AG04450 (cell line): ENCODE measurements at regions not wholly inside any gene's neighbourhood (a gene's known extent, or its start where the extent isn't known, plus 50 kb on each side); places are given as distances from the start of the nearest gene placed in this dataset.

Source experiments
- CTCF ChIA-PET: fragments of 300-600, 350-600 bp; formaldehyde crosslinking; extraction: SDS; loops from one replicate; lab custom pipeline; 2022; ENCODE audit warnings: antibody characterized with exemption, inconsistent platforms; lab: Charles Lee
- POLR2A ChIA-PET: fragments of 350-600 bp; formaldehyde crosslinking; extraction: SDS; loops from one replicate; lab custom pipeline; 2021; ENCODE audit warnings: antibody characterized with exemption, inconsistent platforms; lab: Yijun Ruan, JAX
- DNase-seq: peaks from one replicate; pipeline ENCODE4 v3.0.0-alpha.2; 2011; ENCODE audit warnings: low read depth, low spot score
- H3K27ac ChIP-seq: one replicate; pipeline ENCODE4 v1.5.1; 2012; ENCODE audit warnings: low read depth, low read length, control low read depth
- H3K27me3 ChIP-seq: one replicate; pipeline ENCODE4 v1.6.0; 2012; ENCODE audit warnings: low read length; ENCODE audit not compliant: control insufficient read depth, insufficient read depth
- H3K4me3 ChIP-seq: 2 replicates; pipeline ENCODE4 v1.5.1; 2011; ENCODE audit warnings: mild to moderate bottlenecking, low read depth, low read length, control low read depth
- H3K9me3 ChIP-seq: 2 replicates; pipeline ENCODE4 v1.5.1; 2012; ENCODE audit warnings: low read length; ENCODE audit not compliant: control insufficient read depth, insufficient read depth
- CTCF ChIP-seq: IDR thresholded peaks from 2 replicates; pipeline ENCODE4 v1.5.1; 2011; ENCODE audit warnings: low read depth, low read length, control low read depth, inconsistent platforms

DNA sequence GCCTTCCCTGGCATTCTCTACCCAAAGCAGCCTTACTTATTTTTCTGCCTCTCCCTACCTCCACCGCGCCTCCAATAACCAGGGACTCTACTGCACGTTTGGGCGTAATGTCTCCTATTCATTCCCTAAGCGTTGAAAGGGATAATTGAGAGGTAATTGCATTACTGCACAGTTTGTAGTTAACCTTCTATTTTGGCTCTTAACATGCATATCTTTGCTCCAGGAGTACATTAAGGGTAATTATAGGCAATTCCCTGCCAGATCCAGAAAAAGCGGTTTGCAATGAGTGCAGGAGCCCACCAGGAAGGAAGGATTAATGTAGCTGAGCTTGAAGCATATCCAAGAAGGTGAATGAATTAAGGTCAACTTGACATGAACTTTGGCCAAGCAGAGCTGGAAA is 558.4 kb downstream of the TYW1 start:
- Histone ChIP-seq H3K9me3 (peaks cover 27% of the 10 kb centered on the region), H3K4me3 (no peak overlapping the region), H3K27me3 (no peaks in the 10 kb centered on the region), H3K27ac (no peak overlapping the region)
- DNase-seq = no peak
- no peak for TF ChIP-seq CTCF
- POLR2A ChIA-PET = no interaction called here
- CTCF ChIA-PET = no interaction called here

DNA sequence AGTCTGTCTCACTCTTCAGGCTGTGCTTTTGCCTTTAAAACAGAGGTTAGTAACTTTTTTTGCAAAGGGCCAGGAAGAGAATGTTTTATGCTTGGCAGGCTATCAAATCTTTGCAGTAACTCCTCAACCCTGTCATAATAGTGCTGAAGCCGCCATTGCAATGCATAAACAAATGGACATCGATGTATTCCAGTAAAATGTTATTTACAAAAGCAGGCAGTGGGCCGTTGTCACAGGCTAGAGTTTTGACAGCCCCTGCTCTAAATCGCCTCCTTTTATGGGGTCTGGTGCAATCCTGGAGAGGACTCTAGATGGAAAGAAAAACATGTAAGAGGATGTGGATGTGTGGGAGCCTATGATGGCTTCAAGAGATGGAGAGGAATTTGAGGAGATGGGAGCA is 568.3 kb downstream of the TYW1 start:
- Histone ChIP-seq H3K27ac (no peak overlapping the region), H3K4me3 (no peak overlapping the region), H3K9me3 (peaks cover 28% of the 10 kb centered on the region), H3K27me3 (no peaks in the 10 kb centered on the region)
- CTCF ChIA-PET = no interaction called here
- no peak for DNase-seq
- no peak for TF ChIP-seq CTCF
- POLR2A ChIA-PET = no interaction called here

DNA sequence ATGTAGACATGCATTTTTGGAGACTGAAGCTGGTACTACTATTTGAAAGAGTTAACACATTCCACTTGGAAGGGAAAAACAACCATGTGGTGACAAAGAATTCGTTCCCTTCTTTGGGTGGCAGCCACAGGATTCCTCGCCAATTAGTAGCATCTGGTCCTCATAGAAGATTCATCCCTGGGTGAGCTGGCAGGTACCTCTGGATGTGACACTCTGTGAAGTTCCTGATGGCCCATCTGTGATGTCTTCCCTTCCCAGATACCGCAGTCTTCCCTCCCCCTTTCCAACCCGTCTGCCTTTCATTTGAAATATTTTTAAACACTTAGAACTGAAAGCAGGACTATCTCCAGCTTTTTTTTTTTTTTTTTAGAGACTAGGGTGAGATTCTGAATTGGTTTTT is 569.5 kb downstream of the TYW1 start:
- H3K27me3 ChIP-seq = no peaks in the 10 kb centered on the region
- H3K4me3 ChIP-seq = no peak overlapping the region
- no peak for DNase-seq
- ChIA-PET CTCF (no interaction called here), POLR2A (no interaction called here)
- peaks cover 29% of the 10 kb centered on the region for H3K9me3 ChIP-seq
- no peak for TF ChIP-seq CTCF
- H3K27ac ChIP-seq = no peak overlapping the region

- Histone ChIP-seq H3K4me3 (no peak overlapping the region), H3K27ac (no peak overlapping the region), H3K9me3 (peaks cover 24% of the 10 kb centered on the region; the same call in 1 of the 2 replicates), H3K27me3 (no peaks in the 10 kb centered on the region)
- CTCF ChIA-PET = no interaction called here
- POLR2A ChIA-PET = no interaction called here
- TF ChIP-seq CTCF = no peak
- DNase-seq = no peak
Measured at GRCh38 chr7:67571026-67571545, 574.5 kb downstream of the TYW1 start.

GRCh38 chr7:67573639-67574038 is 577.0 kb downstream of the TYW1 start:
- H3K9me3 ChIP-seq = peaks cover 19% of the 10 kb centered on the region; the same call in 1 of the 2 replicates
- H3K27me3 ChIP-seq = no peaks in the 10 kb centered on the region
- TF ChIP-seq CTCF = no peak
- H3K4me3 ChIP-seq = no peak overlapping the region
- CTCF ChIA-PET = no interaction called here
- no peak overlapping the region for H3K27ac ChIP-seq
- POLR2A ChIA-PET = no interaction called here
- no peak for DNase-seq
